ENCODE measurements at regions not wholly inside any gene's neighbourhood (a gene's known extent, or its start where the extent isn't known, plus 50 kb on each side); places are given as distances from the start of the nearest gene placed in this dataset.
"Not testable (repeated sequence)": the region's sequence is repeated elsewhere in the genome, so short reads cannot be mapped to it uniquely, and the experiment has no call there.

- Mint-ChIP-seq H3K36me3 (ENCODE audit: low read depth) (no peaks in the 10 kb centered on the region), H3K4me1 (ENCODE audit: low read depth) (no peaks in the 10 kb centered on the region), H3K4me3 (no peak overlapping the region), H3K27me3 (ENCODE audit: low read depth) (peaks cover 4% of the 10 kb centered on the region), H3K9me3 (no peaks in the 10 kb centered on the region), H3K27ac (no peak overlapping the region)
- CTCF ChIA-PET, result no interaction called here
- DNase-seq, result no peak
- intact Hi-C loops (cut with micrococcal nuclease), result no loop called here
These were observed 227.4 kb downstream of the INSC start for GRCh38 chr11:15342163-15342562.

- intact Hi-C loops (cut with micrococcal nuclease), result no loop called here
- Mint-ChIP-seq H3K4me1 (ENCODE audit: low read depth) (no peaks in the 10 kb centered on the region), H3K4me3 (no peak overlapping the region), H3K36me3 (ENCODE audit: low read depth) (no peaks in the 10 kb centered on the region), H3K27ac (no peak overlapping the region), H3K27me3 (ENCODE audit: low read depth) (no peaks in the 10 kb centered on the region), H3K9me3 (no peaks in the 10 kb centered on the region)
- DNase-seq, result no peak
- CTCF ChIA-PET, result no interaction called here
These were observed 232.2 kb downstream of the INSC start for GRCh38 chr11:15346907-15347306.

- no peak for DNase-seq
- Mint-ChIP-seq H3K27me3 (ENCODE audit: low read depth) (no peaks in the 10 kb centered on the region), H3K4me3 (no peak overlapping the region), H3K27ac (no peak overlapping the region), H3K36me3 (ENCODE audit: low read depth) (no peaks in the 10 kb centered on the region), H3K9me3 (no peaks in the 10 kb centered on the region), H3K4me1 (ENCODE audit: low read depth) (no peaks in the 10 kb centered on the region)
- intact Hi-C loops (cut with micrococcal nuclease), result no loop called here
- CTCF ChIA-PET, result interaction anchor here (0.5 kb wide), 1 partner anchor 108 kb away, joined by 5 read pairs; no protein-coding TSS in a partner anchor
These were observed 233.4 kb downstream of the INSC start for GRCh38 chr11:15347969-15348734.

GRCh38 chr11:15349413-15349812 is 234.7 kb downstream of the INSC start:
- Mint-ChIP-seq H3K9me3 (no peaks in the 10 kb centered on the region), H3K4me1 (ENCODE audit: low read depth) (no peaks in the 10 kb centered on the region), H3K36me3 (ENCODE audit: low read depth) (no peaks in the 10 kb centered on the region), H3K4me3 (no peak overlapping the region), H3K27me3 (ENCODE audit: low read depth) (peaks cover 2% of the 10 kb centered on the region), H3K27ac (no peak overlapping the region)
- intact Hi-C loops (cut with micrococcal nuclease), result no loop called here
- CTCF ChIA-PET, result no interaction called here
- no peak for DNase-seq

GRCh38 chr11:15361316-15361715 is 246.6 kb downstream of the INSC start:
- Mint-ChIP-seq H3K4me1 (ENCODE audit: low read depth) (no peaks in the 10 kb centered on the region), H3K36me3 (ENCODE audit: low read depth) (no peaks in the 10 kb centered on the region), H3K27ac (no peak overlapping the region), H3K4me3 (no peak overlapping the region), H3K9me3 (no peaks in the 10 kb centered on the region), H3K27me3 (ENCODE audit: low read depth) (peaks cover 4% of the 10 kb centered on the region)
- CTCF ChIA-PET, result interaction anchor here (0.5 kb wide), 1 partner anchor 952 kb away, joined by 3 read pairs; no protein-coding TSS in a partner anchor
- intact Hi-C loops (cut with micrococcal nuclease), result no loop called here
- no peak for DNase-seq

GRCh38 chr11:15365286-15365685 is 250.6 kb downstream of the INSC start:
- CTCF ChIA-PET; intact Hi-C loops (cut with micrococcal nuclease); H3K27ac Mint-ChIP-seq; DNase-seq; H3K4me1 Mint-ChIP-seq (ENCODE audit: low read depth); H3K9me3 Mint-ChIP-seq; H3K4me3 Mint-ChIP-seq; H3K36me3 Mint-ChIP-seq (ENCODE audit: low read depth); H3K27me3 Mint-ChIP-seq (ENCODE audit: low read depth): not testable (repeated sequence)

GRCh38 chr11:15367695-15368094 is 253.0 kb downstream of the INSC start:
- Mint-ChIP-seq H3K4me1 (ENCODE audit: low read depth) (no peaks in the 10 kb centered on the region), H3K27me3 (ENCODE audit: low read depth) (peaks cover 9% of the 10 kb centered on the region), H3K4me3 (no peak overlapping the region), H3K27ac (no peak overlapping the region), H3K9me3 (no peaks in the 10 kb centered on the region), H3K36me3 (ENCODE audit: low read depth) (no peaks in the 10 kb centered on the region)
- intact Hi-C loops (cut with micrococcal nuclease), result no loop called here
- CTCF ChIA-PET, result no interaction called here
- DNase-seq, result no peak

- Mint-ChIP-seq H3K27ac (no peak overlapping the region), H3K36me3 (ENCODE audit: low read depth) (no peaks in the 10 kb centered on the region), H3K27me3 (ENCODE audit: low read depth) (peaks cover 4% of the 10 kb centered on the region), H3K4me3 (no peak overlapping the region), H3K9me3 (no peaks in the 10 kb centered on the region), H3K4me1 (ENCODE audit: low read depth) (no peaks in the 10 kb centered on the region)
- CTCF ChIA-PET, result no interaction called here
- intact Hi-C loops (cut with micrococcal nuclease), result no loop called here
- DNase-seq, result no peak
These were observed 255.9 kb downstream of the INSC start for GRCh38 chr11:15370495-15371147.

- no peaks in the 10 kb centered on the region for H3K9me3 Mint-ChIP-seq
- no peak for DNase-seq
These were observed 256.8 kb downstream of the INSC start for GRCh38 chr11:15371533-15371932.

GRCh38 chr11:15374418-15374817 is 259.7 kb downstream of the INSC start:
- Mint-ChIP-seq H3K9me3 (no peaks in the 10 kb centered on the region), H3K27ac (no peak overlapping the region), H3K4me1 (ENCODE audit: low read depth) (no peaks in the 10 kb centered on the region), H3K27me3 (ENCODE audit: low read depth) (no peaks in the 10 kb centered on the region), H3K36me3 (ENCODE audit: low read depth) (no peaks in the 10 kb centered on the region), H3K4me3 (no peak overlapping the region)
- intact Hi-C loops (cut with micrococcal nuclease), result no loop called here
- CTCF ChIA-PET, result no interaction called here
- no peak for DNase-seq

More at GRCh38 chr11:15371533-15371932, 256.8 kb downstream of the INSC start:
- no peaks in the 10 kb centered on the region for H3K36me3 Mint-ChIP-seq (ENCODE audit: low read depth)
- intact Hi-C loops (cut with micrococcal nuclease), result no loop called here
- no peaks in the 10 kb centered on the region for H3K4me1 Mint-ChIP-seq (ENCODE audit: low read depth)
- H3K4me3 Mint-ChIP-seq, result no peak overlapping the region
- no peak overlapping the region for H3K27ac Mint-ChIP-seq
- CTCF ChIA-PET, result interaction anchor here (0.6 kb wide), 1 partner anchor 239 kb away, joined by 3 read pairs; no protein-coding TSS in a partner anchor
- H3K27me3 Mint-ChIP-seq (ENCODE audit: low read depth), result peaks cover 4% of the 10 kb centered on the region

- CTCF ChIA-PET, result no interaction called here
- no peak overlapping the region for H3K4me3 Mint-ChIP-seq
- H3K4me1 Mint-ChIP-seq (ENCODE audit: low read depth), result no peaks in the 10 kb centered on the region
- no peak overlapping the region for H3K27ac Mint-ChIP-seq
- no peaks in the 10 kb centered on the region for H3K27me3 Mint-ChIP-seq (ENCODE audit: low read depth)
- H3K9me3 Mint-ChIP-seq, result no peaks in the 10 kb centered on the region
- DNase-seq, result no peak
- H3K36me3 Mint-ChIP-seq (ENCODE audit: low read depth), result no peaks in the 10 kb centered on the region
- intact Hi-C loops (cut with micrococcal nuclease), result no loop called here
These were observed 264.2 kb downstream of the INSC start for GRCh38 chr11:15378941-15379340.

- Mint-ChIP-seq H3K27me3 (ENCODE audit: low read depth) (no peaks in the 10 kb centered on the region), H3K36me3 (ENCODE audit: low read depth) (no peaks in the 10 kb centered on the region), H3K4me3 (no peak overlapping the region), H3K9me3 (no peaks in the 10 kb centered on the region), H3K27ac (no peak overlapping the region), H3K4me1 (ENCODE audit: low read depth) (no peaks in the 10 kb centered on the region)
- DNase-seq, result no peak
- intact Hi-C loops (cut with micrococcal nuclease), result no loop called here
- CTCF ChIA-PET, result no interaction called here
These were observed 264.8 kb downstream of the INSC start for GRCh38 chr11:15379483-15379882.

- Mint-ChIP-seq H3K36me3 (ENCODE audit: low read depth) (no peaks in the 10 kb centered on the region), H3K4me1 (ENCODE audit: low read depth) (no peaks in the 10 kb centered on the region), H3K4me3 (no peak overlapping the region), H3K9me3 (no peaks in the 10 kb centered on the region), H3K27ac (no peak overlapping the region), H3K27me3 (ENCODE audit: low read depth) (no peaks in the 10 kb centered on the region)
- CTCF ChIA-PET, result no interaction called here
- DNase-seq, result no peak
- intact Hi-C loops (cut with micrococcal nuclease), result no loop called here
These were observed 276.1 kb downstream of the INSC start for GRCh38 chr11:15390857-15391256.
